GM18907 (cell line): ENCODE measurements at regions not wholly inside any gene's neighbourhood (a gene's known extent, or its start where the extent isn't known, plus 50 kb on each side); places are given as distances from the start of the nearest gene placed in this dataset.
"Not testable (repeated sequence)": the region's sequence is repeated elsewhere in the genome, so short reads cannot be mapped to it uniquely, and the experiment has no call there.

ENCODE experiments used
- ATAC-seq: cut with Tn5 transposase; IDR thresholded peaks from one replicate; pipeline ENCODE4 v1.9.1; 2021; ENCODE audit warnings: mild to moderate bottlenecking, moderate library complexity; ENCODE audit not compliant: unreplicated experiment

- no peak for ATAC-seq
Measured at GRCh38 chr18:58805467-58806187, 59.0 kb upstream of the ZNF532 start.

DNA sequence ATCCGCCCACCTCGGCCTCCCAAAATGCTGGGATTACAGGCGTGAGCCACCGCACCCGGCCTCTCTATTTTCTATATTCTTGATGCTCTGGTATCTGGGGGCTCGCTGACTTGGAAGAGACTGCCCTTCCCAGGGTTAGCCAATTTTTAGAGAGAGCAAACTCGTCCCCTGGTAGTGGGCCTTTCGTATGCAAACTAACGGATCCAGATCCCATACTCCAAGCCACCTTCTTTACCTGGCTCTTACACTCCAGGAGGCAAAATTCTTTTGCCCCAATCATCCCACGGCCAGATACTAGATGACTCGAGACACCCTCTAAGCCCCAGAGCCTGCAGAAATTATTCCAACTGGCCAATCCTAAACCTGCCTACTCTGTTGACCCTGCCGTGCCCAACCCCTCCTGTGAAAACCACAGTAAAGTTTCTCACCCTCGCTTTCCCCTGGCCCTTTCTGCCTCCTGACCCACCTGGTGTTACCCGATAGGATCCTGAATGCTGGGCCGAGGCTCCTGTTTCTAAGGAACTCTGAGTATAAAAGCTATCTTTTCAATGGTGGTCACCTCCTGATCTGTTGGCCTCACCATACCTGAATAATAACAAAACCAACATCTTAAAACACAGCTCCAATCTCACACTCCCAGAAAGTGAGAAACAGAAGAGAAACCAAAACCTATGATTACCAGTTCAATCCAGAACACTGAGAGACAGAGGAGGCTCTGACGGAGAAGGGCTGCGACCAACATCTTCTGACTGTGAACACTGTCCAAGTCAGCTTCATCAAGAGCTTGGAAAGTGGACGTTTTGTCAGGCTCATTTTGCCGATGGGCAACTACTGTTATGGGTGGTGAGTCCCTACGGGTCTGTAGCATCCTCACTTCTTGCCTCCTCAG, 57.6 kb upstream of the ZNF532 start:
- ATAC-seq, result peak; percentile 91

GRCh38 chr18:58807766-58808165, 56.9 kb upstream of the ZNF532 start:
- ATAC-seq, result no peak

DNA sequence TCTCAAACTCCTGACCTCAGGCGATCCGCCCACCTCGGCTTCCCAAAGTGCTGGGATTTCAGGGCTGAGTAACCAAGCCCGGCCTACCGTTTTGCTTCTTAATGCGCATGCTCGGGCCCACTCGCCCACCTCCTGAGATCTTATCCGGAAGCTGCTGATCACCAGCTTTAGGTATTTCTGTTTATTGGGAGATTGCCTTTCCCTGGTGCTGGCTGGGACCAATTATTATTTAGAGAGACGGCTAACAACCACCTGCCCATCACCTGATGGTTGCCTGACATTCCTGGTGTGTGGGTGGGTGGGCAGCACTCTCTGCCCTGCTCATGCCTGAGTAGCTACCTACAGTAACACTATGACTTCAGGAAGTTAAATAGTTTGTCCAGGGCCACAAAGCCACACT, 56.3 kb upstream of the ZNF532 start:
- ATAC-seq, result no peak

DNA sequence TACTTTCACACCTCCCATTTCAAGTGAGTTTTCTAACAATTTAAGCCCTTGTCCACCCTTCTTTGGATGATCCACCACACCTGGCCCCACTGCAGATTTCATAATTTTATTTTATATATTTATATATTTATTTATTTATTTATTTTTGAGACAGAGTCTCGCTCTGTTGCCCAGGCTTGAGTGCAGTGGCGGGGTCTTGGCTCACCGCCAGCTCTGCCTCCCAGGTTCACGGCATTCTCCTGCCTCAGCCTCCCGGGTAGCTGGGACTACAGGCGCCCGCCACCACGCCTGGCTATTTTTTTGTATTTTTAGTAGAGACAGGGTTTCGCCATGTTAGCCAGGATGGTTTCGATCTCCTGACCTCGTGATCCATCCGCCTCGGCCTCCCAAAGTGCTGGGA, 52.8 kb upstream of the ZNF532 start:
- ATAC-seq, result not testable (repeated sequence)

- ATAC-seq, result no peak
Measured at GRCh38 chr18:58813105-58813504, 51.6 kb upstream of the ZNF532 start.

DNA sequence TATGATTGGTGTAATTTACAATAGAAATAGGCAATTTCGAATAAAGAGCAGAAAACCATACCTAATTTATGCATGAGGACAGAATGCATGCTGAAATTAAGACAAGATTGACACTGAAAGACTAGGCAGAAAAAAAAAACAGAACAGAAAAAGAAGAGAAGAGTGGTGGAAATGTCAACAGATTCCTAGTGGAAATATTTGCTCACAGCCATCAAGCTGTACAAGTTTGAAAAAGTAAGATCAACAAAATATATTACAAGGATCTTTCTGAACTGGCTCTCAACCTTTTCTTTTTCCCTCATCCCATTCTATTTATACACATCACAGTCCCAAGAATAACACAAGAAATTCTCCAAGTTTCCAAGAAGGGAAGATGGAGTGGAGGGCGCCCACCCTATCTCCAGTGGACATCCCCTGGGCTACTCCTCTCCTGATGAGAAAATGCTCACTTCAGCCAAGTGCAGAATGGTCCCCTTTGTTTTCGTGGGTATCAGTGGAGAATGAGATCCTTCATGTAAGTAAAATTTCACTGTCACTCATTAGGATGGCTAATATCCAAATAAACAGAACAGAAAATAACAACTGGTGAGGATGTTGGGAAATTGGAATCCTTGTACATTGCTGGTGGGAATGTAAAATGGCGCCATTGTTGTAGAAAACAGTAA, 51.0 kb upstream of the ZNF532 start:
- ATAC-seq, result no peak

DNA sequence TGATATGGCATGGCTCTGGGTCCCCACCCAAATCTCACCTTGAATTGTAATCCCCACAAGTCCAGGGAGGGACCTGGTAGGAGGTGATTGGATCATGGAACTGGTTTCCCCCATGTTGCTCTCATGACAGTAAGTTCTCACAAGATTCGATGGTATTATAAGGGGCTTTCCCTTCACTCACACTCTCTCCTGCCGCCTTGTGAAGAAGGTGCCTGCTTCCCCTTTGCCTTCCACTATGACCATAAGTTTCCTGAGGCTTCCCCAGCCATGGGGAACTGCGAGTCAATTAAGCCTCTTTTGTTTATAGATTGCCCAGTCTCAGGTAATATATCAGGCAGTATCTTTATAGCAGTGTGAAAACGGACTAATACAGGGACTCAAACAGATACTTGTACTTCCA, 50.4 kb upstream of the ZNF532 start:
- ATAC-seq, result no peak
